ENCODE measurements at regions not wholly inside any gene's neighbourhood (a gene's known extent, or its start where the extent isn't known, plus 50 kb on each side); places are given as distances from the start of the nearest gene placed in this dataset.

GRCh38 chr17:77286391-77286640 lies 145.5 kb downstream of the SEC14L1 start:
- no peak for TF ChIP-seq CTCF (IDR thresholded peaks at IDR 0.05)
- TF ChIP-seq EP300 (IDR thresholded peaks at IDR 0.05): no peak
- no peak for TF ChIP-seq POLR2A (IDR thresholded peaks at IDR 0.05)

Data from upper lobe of left lung (tissue), 4 donors.